ENCODE measurements at regions not wholly inside any gene's neighbourhood (a gene's known extent, or its start where the extent isn't known, plus 50 kb on each side); places are given as distances from the start of the nearest gene placed in this dataset.
"Not testable (repeated sequence)": the region's sequence is repeated elsewhere in the genome, so short reads cannot be mapped to it uniquely, and the experiment has no call there.

DNA sequence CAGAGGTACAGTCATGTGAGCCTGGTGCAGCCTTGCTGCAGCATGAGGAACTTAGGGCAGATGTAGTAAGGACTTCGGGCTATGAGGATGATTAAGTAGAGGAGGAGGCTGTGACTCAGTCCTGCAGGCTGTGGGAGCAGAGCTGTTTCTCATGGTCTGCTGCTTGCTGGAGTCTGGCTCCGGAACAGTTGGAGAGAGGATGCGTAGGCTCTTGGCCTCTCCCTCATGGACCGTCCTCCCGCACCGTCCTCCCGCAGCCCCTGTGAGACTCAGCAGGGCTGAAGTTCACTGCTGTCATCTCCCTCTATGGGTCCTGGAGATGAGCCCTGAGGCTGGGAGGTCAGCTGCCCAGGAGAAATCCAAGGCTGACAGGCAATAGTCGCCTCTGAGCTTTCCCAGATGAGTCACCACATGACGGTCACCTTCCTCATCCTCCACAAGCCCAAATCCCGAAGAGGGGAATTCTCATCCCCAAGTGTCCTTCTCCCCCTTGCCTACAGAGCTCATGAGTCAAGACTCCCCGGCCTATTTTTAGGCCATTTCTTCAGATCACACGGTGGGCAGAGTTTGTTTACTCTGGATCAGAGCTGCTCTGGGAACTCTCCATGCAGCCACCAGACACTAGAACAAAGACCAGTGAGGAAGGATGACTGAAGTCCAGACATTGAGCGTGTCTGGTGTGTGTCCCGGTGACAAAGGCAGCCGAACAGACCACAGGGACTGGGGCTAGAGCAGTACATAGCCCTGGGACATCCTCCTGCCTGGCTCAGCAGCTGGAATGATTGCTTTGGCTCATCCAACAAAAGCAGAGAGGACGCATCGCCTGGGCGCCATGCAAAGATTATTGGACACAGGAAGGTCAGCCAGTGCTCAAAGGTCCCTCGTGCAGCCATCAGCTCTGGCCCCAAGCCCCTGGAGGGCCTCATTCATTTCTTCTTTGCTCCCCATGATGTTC is 134.5 kb downstream of the NPIPB11 start:
- DNase-seq = not testable (repeated sequence)

DNA sequence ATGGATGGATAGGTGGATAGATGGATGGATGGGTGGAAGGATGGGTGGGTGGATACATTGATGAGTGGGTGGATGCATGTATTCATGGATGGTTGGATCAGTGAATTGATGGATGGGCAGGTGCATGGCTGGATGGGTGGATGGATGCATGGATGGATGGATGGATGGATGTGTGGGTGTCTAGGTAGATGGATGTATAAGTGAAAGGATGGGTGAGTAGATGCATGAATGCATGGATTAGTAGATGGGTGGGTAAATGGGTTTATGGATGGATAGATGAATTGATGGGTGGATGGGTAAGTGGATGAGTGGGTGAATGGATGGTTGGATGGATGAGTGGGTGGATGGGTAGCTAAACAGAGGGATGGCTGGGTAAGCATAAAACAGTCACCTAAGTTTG is 135.6 kb downstream of the NPIPB11 start:
- not testable (repeated sequence) for DNase-seq

DNA sequence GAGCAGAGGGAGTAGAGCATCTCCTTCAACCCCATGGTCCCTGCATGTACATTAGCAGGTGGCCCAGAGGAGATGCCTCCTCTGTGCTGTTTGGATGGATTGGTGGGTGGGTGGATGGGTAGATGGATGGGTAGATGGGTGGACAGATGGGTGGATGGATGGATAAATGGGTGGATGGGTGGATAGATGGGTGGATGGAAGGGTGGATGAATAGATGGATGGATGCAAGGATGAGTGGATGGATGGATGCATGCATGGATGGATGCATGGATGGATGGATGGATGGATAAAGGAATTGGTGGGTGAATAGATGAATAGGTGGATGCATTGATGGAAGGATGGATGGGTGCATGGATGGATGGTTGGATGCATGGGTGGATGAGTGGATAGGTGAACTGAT is 136.5 kb downstream of the NPIPB11 start:
- not testable (repeated sequence) for DNase-seq

DNA sequence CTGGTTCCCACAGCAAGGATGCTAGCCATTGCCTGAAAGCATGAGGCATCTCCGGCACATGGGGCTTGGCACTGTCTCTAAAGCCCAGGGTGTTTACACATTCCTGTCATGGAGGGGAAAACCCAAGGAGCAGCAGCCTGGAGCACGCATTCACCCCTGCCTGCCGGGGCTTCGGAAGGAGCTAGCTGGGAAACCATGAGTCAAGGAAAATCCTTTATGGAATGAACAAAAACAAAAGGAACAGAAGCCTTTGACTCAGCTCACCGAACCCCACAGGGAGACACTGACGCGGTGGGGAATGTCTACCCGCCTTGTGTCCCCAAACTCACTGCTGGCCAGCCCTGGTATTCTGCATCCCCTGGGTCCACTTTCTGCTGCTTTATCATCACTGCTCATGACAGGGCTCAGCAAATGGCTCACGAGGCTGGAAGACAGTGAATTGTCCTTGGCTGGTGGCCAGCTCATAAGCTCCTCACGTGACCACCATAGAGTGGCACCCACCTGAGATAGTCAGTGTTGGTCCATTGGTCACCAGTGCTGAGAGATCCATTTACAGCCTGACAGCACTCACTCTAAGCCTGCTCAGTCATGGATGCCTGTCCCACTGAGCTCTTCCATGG is 137.2 kb downstream of the NPIPB11 start:
- not testable (repeated sequence) for DNase-seq

DNA sequence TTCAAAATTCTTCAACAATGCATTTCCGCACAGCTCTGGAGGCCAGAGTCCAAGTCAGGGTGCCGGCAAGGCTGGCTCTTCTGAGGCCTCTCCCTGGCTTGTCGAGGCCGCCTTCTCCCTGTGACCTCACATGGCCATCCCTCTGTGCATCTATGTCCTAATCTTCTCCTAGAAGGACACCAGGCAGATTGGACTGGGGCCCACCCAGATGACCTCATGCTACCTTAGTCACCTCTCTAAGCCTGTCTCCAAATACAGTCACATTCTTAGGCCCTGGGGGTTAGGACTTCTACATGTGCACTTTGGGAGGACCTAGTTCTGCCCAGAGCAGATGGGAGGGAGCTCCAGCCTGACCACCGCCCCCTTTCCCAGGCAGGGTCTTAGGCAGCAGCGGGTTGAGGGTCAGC is 137.7 kb downstream of the NPIPB11 start:
- DNase-seq = not testable (repeated sequence)

DNA sequence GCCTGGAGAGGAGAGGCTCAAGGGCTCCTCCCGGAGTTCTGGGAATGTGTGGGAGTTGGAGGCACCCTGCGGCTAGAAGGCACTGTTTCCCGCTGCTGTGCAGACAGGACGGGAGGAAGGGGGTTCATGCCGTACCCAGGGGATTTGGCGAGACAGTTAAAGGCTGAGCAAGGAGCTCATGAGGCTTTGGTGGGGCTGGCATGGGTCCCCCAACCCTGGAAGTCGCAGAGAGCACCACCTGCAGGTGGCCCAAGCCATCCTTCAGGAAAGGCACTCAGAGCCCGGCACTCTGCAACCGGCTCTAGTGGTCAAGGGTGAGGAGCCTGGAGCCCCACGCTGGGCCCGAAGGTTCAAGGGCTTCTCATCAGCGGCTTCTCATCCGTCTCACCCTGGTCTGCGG is 138.2 kb downstream of the NPIPB11 start:
- DNase-seq = not testable (repeated sequence)

DNA sequence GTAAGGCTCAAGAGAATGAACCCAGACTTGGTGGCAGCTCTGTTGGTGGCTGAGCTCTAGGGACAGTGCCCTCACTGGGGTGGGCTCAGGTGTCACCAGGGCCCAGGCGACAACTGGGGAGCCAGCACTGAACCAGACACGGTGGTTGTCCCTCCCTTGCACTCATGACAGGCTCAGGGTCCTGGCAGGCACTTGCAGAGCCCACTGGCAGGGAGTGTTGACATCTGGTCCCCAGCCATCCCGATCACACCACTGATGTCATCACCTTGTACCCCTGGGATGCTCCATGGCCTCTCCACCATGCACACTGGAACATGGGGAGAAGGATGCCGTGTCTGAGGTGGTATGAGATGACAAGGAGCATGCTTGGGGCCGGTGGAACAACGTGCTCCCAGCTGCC is 138.6 kb downstream of the NPIPB11 start:
- DNase-seq = not testable (repeated sequence)

DNA sequence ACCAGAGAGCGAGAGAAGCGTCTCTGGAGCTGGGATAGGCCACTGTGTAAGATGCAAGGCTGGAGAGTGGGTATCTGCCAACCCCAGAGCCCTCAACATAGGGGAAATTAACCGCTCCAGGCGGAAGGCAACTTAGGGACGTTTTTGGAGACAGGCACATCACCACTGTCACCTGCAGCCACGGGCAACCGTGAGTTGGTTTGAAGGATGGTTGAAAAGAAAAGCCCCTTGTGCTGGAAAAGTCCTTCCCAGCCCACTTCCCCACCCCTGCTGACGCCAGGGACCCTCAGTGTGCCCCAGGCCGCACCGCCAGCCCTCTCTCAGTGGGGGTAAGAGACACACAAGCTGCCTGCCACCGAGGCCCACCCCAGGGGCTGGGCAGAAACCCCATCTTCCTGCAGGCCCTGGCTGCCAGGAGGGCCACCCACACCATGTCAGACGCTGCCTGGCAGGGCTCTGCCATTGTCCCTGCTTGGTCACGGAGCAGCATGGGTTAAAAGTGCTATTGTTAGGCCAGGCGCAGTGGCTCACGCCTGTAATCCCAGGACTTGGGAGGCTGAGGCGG is 139.4 kb downstream of the NPIPB11 start:
- not testable (repeated sequence) for DNase-seq

DNA sequence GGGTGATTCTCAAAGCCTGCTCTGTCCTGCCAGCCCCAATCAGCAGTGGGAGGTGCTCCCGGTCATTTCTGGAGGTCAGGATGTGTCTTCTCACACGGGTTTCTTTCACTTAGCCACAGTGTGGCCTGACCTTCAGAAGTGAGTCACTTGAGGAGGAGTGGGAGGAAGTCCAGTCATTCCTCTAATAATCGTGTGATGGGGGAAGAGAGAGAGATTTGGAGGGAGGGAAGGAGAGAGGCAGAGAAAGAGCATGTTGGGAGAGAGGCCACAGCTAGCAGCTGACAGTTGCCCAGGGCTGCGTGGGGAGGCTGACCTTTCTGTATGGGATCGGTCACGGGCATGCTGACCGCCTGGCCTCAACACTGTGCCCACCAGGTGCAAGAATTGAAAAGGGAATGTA is 139.9 kb downstream of the NPIPB11 start:
- DNase-seq = not testable (repeated sequence)

DNA sequence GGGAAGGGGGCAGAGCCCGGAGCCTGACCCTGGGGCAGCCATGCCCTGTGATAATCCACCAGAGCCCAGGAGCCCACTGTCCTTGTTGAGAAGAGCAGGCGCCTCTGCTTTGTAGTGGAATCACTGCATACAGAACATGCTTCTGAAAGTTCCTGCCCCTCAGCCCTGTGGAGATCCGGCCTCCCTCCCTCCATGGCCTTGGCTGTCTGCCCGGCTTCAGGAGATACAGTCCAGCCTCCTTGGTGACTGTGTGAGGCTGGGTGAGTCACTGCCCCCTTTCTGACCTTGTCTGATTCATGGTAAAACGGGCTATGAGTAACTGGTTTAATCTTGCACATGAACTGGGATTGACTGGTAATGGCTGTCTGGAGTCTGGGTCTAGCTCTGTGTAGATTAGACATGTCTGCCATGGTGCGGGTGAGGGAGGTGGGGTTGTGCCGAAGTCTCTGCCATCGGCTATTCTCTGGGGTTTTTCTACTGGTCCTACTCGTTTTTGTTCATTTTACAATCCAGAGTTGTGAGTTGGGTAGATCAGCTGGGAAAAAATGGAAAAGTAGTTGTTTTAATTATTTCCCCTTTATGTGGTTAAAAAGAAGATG is 141.2 kb downstream of the NPIPB11 start:
- peak; percentile 17 for DNase-seq

DNA sequence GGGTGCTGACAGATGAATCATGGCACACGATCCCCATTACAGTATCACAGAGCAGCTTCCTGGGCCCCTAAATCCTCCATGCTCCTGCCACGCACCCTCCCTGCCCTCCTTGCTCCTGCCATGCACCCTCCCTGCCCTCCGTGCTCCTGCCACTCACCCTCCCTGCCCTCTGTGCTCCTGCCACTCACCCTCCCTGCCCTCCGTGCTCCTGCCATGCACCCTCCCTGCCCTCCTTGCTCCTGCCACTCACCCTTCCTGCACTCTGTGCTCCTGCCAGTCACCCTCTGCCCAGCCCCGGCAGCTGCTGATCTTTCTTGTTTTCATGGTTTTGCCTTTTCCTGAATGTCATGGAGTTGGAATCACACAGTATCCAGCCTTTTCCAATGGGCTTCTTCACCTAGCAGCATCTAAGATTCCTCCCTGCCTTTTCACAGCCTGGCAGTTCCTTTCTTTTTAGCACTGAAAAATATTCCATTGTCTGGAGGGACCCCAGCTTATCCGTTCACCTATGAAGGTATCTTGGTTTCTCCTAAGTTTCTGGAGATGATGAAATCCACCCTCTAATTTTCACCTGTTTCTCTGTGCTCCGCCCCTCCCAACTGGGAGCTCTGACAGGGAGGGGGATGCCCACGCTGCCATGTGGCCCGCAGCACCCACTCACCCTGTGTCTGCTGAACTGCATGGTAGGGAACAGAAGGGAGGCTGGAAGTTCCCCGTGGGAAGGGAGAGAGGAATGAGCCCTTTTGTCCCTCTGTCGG is 142.3 kb downstream of the NPIPB11 start:
- not testable (repeated sequence) for DNase-seq

DNA sequence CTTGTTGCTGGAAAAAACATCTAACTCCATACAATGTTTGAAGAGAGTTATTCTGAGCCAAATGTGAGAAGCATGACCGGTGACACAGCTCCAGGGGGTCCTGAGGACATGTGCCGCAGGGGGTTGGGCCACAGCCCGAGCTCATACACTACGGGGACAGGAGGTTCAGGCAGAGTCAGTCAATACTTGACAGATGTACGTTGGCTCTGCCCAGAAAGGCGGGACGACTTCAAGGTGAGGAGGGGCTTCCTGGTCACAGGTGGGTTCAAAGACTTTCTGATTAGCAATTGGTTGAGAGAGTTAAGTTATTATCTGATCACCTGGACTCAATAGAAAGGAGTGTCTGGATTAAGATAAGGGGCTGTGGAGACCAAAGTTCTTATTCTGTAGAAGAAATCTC is 143.8 kb downstream of the NPIPB11 start:
- not testable (repeated sequence) for DNase-seq

DNA sequence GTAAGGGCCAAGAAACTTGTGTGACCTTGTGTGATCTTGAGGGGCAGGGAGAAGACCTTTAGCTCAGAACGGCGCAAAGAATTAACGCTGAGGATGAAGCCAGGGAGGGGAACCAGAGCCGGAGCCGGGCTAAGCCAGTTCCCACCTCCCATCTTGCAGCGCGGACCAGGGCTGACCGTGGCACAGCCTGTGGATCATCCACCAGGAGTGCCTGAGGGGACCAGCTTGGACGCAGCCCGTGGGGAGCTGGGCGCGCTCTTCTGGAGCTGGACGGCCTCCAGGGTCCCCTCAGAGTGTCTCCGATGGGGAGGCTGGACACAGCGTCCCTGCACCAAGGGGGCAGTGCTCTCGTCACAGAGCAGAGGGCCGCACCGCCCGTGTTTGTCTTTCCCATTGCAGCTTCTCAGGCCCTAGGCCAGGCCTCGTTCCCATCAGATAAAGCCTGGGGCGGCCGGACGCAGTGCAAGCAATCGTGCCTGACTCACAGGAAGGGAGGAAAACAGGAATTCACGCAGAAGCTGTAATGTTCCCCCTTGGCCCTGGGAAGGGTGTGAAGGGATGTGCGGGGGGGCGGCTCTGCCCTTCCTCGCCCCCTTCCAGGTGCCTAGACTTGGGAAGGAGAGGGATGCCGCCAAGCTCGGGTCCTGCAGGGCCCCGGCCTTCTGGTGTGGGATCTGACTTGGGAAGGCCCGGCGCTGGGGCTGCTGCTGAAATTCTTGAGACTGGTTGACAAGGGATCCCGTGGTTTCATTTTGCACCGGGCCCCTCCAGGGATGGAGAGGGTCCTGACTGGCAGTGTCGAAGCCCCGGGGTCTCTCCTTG is 144.9 kb downstream of the NPIPB11 start:
- DNase-seq = not testable (repeated sequence)

DNA sequence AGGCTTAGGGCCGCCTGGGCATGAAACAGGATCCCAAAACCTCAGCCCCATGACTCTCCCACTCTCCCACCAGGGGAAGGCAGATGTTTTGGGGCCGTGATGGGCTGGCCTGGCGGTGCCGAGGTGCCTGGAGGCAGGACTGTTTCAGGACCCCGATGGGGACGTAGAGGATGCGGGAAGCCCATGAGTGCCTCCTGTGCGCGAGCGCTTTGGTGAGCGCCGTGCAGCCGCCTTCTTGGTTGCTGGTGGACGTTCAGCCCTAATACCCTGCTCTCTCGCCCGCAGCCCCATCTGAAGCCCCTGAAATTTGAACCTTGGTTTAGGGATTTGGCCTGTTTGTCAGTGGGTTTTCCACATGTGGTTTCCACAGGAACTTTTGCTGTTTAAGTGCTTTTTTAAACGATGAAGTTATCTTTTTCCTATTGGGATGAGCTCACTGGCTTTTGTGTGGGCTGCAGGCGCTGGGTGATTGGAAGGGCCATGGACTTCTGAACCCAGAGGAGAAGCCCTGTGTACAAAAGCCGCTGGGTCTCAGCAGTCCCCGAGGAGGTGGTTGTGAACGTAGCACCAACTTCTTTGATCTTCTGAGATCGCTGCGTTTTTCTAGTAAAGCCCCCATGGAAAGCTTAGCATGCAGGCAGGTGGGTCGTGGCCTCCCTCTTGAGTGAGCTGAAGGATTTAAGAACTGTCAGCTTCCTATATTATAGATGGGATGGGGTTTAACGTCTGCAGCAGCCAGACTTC is 145.7 kb downstream of the NPIPB11 start:
- not testable (repeated sequence) for DNase-seq

DNA sequence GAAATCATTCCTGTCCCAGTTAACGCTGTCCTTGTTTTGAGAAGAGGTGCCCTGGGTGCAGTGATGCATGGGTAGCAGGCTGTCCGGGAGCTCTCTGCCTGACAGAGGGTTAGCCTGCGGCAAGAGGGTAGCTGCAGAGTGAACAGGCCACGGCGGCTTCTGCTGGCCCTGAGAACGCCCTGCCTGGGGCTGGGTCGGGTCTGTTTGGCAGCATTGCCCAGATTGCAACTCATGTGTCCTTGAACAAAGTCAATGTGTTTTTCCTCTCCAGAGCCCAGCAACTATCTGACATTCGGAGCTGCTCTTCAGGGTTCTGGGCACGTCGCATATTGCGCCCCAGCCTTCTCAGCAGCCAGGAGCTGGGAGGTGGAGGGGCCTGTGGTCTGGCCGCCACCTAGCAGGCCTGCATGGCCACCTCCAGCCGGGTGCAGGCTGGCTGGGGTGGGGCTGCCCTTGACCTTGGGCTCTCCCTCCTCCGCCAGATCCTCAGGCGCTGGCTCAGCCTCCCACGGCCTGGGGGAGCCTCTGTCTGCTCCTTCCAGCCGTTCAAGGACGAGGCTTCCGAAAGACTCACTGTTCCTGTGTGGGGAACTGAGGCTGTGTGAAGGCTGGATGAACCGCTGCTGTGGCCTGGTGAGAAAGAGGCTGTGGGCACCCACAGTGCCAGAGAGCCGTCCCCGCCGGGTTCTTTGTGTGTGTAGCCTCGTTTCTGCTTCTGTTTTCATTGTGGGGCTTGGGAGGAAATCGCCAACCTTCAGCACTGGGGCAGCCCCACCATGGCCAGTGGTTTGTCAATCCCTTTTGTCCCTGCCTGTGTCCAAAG is 146.7 kb downstream of the NPIPB11 start:
- not testable (repeated sequence) for DNase-seq

DNA sequence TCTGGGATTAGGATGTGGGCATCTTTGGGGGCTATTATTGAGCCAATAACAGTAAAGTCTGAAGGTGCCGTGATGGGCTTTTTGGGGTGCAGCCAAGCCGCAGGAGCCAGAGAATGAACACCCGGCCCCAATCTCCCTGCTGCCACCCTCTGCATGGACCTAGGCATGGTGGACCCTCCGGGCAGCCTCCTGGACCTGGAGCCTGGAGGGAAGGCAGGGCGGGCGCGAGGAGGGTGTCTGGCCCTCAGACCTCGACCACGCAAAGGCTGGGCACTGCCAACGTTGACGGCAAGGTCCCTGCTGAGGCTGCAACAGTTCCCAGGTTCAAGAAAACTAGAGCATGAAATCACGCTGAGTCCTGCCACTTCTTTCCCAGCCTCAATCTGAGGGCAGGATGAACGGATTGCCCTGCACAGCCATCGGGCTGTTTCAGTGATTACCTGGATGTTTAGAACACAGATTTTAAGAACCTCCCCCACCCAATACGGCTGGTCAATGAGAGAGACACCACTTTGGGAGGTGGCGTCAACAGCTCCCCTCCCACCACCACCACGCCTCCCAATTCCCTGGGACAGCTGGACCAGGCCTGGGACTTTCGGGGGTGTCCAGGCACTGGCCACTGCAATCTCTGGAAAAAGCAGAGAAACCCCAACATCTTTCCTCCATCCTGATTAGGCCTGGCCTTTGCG is 147.4 kb downstream of the NPIPB11 start:
- not testable (repeated sequence) for DNase-seq

DNA sequence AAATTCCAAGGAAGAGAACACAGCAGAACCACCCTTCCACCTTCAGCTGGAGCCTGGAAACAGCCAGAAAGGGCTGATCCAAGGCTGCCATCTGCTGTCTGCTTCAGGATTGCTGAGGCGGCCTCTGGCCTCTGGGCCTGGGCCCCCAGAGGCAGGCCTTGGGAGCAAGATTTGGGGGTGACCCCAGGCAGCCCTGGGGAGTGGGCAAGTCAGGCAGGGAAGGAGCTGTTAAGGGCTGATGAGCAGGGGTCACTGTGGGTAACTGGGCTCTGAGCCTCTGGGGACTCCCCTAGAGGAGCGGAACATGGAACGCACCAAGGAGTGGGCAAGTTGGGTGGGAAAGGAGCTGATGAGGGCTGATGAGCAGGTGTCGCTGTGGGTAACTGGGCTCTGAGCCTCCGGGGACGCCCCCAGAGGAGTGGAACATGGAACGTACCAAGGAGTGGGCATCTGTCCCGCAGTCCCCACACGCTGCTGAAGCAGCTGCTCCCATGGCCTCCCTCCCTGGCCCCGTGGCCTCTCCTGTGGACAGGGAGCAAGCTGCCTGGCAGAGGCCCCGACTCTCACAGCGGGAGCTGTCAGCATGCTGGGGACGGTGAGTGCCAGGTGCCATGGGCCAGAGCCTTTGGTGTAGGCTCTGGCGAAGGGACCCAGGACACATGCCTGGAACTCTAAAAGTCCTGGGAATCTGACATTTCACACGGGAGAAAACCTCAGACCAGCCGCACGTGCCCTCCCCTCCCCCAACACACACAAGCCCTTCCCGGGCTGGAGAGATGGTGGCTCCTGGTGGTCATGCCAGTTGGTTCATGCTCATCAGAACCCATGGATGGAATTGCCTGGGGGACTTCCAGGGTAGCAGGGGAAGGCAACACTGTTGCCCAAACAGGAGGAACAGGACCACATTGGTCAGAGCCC is 148.8 kb downstream of the NPIPB11 start:
- not testable (repeated sequence) for DNase-seq

DNA sequence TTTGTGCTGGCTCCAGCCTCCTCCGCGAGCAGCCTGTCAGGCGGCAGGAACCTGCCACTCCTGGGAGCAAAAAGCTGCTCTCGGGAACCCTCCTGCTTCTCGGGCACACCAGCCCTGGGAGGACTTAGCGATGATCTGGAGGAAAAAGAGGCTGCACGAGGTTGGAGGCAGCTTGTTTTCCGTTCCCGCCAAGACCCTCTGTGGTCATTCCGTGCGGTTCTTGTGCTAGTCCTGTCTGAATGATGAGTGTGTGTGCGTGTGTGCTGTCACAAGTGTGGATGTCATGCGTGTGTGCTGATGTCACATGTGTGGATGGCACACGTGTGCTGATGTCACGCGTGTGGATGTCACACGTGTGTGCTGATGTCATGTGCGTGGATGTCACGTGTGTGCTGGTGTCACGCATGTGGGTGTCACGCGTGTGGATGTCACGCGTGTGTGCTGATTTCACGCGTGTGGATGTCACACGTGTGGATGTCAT is 150.0 kb downstream of the NPIPB11 start:
- no peak for DNase-seq

All from activated naive CD4-positive, alpha-beta T cell treated with Interleukin-2 at 50 U/mL for 16 hours (primary cell).